HTERT RPE-1 (cell line): ENCODE measurements at regions not wholly inside any gene's neighbourhood (a gene's known extent, or its start where the extent isn't known, plus 50 kb on each side); places are given as distances from the start of the nearest gene placed in this dataset.

Source experiments
- in situ Hi-C: fragments of 300-500 bp; cut with MboI; formaldehyde crosslinking; loops from 4 replicates; pipeline ENCODE4 v1.14.3; 2020; ENCODE audit warnings: low sequenced_read_pairs

DNA sequence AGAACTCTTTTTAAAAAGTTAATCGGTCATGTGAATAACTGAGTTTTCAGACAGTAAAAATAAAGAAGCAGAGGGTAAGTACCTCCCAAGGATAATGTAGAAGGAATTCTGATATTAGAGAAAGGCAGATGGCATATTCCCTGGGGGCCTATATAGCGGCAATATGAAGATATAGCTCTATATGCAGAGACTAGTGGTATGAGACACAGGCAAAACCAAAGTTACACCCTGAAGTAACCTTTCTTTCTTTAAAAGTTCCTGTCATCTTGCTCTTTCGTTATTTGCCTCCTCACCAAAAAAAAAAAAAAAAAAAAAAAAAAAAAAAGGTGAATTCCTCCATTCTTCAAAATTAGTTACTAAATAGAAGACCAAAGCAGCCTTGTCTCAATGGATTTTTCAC, 76.2 kb upstream of the ARHGAP32 start:
- in situ Hi-C loops, result no loop called here

DNA sequence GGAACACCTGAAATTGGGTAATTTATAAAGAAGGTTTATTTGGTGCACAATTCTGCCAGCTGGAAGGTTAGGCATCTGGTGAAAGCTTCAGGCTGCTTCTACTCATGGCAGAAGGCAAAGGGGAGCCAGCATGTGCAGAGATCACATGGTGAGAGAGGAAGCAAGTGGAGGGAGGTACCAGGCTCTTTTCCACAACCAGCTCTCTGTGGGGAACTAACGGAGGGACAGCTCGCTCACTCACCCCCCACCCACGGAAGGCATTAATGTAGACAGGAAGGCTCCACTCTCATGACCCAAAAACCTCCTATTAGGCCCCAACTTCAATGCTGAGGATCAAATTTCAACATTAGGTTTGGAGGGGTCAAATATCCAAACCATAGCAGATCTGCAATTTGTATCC, 75.6 kb upstream of the ARHGAP32 start:
- in situ Hi-C loops, result no loop called here

DNA sequence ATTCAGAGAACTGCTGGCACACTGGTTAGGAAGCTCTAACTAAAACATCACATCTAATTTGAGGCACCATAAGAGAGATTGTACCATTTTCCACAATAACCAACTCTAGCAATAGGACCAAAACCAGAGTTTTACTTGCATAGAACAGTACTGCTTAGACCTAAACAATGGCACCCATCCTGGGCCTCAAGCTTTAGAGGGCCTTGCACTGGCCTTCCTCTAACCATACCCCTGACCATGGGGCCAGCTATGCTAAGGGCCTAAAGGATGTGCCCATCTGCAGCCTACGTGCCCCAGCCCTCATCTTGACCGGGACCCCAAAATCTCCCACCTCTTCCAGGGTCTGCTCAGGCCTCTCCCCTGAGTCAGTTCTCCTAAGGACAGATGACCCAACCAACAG, 74.4 kb upstream of the ARHGAP32 start:
- in situ Hi-C loops, result no loop called here

DNA sequence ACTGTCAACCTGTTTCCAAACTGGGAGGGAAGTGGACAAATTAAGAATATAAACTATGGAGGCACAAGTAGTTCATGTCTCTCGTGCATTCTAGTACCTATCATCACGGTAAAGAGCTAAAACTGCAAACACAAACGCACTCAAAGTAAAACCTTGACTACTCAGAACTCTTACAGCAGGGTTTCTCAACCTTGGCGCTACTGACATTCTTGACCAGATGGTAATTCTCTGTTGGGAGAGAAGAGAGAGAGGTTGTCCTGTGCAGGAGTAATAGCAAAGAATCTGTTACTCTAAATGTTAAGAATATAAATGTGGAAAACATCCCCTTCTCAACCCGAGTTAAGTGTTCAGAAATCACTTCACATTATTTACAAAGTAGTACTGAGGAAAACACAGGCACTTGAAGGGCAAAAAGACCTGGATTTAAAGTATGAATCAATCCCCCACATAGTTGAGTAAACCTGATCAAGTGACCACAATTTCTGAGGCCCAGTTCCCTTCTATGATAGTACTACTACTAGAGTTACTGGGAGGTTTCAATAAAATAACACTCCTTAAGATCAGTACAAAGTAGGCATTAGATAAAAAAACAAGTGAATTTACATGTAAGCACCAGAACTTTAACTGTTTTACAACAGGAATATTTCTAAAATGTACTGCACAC, 73.1 kb upstream of the ARHGAP32 start:
- in situ Hi-C loops, result no loop called here

DNA sequence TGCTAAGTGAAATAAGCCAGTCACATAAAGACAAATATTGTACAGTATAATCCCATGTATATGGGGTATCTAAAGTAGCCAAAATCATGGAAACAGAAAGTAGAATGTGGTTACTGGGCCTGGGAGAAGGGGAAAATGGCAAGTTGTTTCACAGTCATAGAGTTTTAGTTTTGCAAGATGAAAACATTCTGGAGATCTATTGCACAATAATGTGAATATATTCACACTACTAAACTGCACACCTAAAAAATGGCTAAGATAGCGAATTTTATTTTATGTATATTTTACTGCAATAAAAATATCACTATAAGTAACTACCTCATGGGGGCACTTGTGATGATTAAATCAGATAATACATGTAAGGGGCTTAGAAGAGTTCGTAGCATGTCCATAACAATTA, 72.0 kb upstream of the ARHGAP32 start:
- in situ Hi-C loops, result no loop called here

DNA sequence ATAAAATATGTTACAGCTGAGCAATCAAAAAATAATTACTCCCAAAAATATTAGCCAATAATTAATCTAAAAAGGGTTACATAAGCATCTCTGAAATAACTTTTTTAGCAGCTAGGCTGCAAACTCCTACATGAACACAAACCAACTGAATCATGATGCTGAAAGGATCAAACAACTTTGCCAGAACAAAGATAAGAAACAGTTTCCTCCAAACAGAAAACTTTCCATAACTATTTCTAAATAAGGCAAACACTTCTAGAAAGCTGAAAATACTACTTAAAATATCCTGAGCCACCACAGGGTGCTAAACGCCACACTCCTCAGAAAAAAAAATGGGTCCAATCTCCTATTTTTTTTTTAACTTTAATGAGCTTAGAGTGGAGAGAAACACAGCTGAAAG, 68.6 kb upstream of the ARHGAP32 start:
- in situ Hi-C loops, result no loop called here

DNA sequence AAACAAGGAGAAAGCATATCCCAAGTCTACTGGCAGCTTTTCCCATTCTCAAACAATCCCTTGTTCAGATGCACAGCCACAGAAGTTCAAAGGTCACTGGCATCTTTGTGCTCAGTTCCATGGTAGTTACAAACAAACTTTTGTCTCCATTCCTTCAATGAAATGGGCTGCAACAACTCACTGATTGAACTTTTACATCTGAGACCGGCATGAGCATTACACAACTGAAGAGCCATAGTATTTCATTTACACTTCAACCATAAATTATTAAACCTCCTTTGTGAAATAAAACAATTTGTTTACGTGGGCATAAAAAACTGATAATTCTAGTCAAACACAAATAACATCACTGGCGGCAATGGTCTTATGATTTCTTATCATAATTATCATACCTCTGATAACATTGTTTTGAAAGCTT, 67.8 kb upstream of the ARHGAP32 start:
- in situ Hi-C loops, result no loop called here

DNA sequence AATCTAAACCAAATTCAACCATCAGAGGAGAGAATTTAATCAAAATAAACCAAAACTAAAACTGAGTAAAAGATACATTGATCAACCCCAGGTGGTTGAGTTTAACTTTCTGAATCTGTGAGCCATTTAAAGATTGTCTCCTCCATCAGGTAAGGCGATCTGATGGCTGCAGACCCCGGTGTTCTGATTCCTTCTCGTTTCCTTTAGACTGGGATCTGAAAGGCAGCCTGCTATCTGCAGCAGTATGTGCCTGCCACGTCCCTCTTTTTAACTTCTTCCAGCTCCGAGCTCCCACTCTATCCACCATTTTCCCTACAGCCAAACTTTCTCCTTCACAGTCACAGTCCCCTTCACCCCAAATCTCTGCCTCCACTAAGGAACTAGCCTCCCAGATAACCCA, 66.1 kb upstream of the ARHGAP32 start:
- in situ Hi-C loops, result no loop called here

DNA sequence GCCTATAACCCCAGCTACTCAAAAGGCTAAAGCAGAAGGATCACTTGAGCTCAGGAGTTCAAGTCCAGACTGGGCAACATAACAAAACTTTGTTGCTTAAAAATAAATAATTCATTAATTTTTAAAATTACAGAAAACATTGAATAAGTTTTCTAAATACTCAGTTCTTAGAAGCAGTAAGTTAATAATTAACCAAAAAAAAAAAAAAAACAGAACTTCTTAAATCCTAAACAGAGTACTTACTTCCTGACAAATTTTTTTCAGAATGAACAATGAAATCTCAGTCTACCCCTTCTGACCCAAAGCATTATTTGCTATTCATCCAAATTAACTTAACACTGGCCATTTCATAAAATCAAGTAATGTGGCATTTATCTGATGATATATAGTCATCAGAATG, 65.4 kb upstream of the ARHGAP32 start:
- in situ Hi-C loops, result no loop called here

DNA sequence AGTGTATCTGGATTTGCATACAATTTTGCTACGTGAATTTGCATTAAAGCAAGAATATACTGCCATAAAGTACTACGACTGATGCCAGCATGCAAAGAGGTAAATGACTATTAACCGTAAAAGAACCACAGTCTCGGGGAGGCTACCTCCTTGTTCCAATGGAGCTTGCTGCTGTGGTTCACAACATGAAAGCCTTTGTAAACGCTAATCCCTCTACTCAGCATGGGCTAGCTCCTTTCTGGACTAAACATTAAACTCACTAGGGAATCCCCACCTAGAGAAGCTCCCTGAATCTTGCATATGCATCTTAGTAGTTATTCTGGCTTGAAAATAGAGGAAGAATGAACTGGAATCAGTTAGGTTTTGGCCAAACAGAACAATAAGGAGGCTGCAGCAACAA, 60.5 kb upstream of the ARHGAP32 start:
- in situ Hi-C loops, result no loop called here

DNA sequence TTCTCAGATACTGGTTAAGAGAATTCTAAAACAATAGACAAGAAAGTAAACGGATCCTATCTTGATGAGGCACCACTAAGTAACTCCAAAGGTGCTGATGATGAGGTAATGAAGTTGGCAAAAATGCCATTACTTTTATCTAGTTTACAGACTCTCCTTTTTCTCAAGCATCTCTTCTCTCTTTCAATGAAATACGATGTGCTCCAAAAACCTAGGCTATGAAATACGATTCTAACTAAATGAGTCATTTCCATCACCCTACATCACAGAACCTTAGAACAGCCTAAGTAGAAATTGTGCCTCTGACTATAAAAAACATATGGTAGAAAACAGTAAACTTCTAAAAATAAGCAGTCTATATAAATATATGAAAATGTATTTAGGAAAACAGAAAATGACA, 58.9 kb upstream of the ARHGAP32 start:
- in situ Hi-C loops, result no loop called here

DNA sequence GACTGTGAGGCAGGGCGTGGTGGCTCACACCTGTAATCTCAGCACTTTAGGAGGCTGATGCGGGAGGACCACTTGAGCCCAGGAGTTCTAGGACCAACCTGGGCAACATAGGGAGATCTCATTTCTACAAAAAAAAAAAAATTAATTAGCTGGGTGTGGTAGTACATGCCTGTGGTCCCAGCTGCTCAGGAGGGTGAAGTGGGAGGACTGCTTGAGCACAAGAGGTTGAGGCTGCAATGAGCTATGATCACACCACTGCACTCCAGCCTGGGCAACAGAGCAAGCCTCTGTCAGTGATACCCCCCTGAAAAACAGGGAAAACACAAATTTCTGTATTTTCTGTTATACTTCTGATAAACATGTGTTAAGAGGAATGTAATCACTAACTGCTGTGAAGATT, 57.8 kb upstream of the ARHGAP32 start:
- in situ Hi-C loops, result no loop called here

DNA sequence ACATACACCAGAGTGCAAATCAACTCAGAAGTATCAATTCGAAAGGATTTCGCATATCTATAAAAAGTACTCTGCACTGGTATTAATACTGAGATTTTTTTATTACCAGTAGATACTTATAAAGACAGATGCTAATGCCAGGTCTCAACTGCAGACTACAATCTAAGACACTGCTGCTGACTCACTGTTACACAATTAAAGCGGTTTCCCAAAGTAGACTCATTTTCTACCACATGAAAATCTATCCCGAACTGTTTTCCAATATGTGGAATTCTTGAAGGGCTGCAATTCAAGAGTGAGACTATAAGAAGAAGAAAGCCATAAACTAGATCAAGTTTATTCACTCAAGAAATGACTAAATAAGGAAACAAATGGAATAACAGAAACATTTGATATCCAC, 57.2 kb upstream of the ARHGAP32 start:
- in situ Hi-C loops, result no loop called here

DNA sequence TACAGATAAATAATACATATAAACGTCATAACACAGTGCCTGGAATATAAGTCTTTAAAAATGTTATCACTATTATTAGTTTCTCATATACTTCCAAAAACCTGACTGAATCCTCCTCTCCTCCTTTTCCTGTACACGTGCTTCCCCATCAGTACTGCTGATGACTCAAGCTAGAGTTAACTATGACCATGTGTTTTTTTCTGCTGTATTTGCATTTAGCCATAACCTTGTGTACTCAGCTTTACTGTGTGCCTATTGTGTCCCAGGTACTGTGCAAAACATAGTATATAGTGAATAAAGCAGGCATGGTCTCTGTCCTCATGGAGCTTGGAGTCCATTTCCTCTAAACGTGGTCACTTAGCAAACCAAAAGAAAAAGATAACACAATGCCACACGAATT, 56.5 kb upstream of the ARHGAP32 start:
- in situ Hi-C loops, result no loop called here

DNA sequence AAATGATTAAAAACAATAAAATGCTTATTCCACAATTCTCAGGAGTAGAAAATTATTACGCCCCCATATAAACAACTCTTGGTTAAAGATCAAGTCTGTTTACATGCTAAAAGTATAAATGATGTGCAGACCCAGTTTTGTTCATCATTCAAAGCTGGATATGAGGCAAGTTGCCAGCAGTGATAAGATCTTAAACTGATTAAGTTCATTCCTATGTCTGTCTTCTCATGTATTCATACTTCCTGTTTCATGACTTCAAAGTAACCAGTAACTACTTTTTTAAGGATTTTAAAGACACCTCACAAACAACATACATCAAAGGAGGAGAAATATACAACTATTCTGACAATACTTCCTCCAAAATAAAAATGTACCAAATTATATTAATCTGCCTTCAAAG, 55.0 kb upstream of the ARHGAP32 start:
- in situ Hi-C loops, result no loop called here

DNA sequence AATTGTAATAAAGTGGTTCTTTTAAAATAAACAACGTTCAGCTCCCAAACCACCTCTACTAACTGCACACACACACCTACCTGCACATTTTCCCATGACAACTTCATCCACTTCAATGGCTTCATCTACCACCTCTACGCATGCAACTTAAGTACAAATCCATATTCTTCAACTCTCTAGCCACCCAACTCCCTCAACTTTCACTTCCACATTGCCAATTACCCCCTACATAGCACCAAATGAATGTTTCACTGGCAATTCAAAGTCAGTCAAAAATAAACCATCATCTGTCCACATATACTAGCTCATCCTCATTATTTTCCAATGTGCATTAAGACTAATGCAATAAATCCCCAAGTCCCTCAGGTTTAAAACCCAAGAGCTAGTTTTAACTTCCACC, 50.7 kb upstream of the ARHGAP32 start:
- in situ Hi-C loops, result no loop called here
